Mesodermal cell (in vitro differentiated cells): ENCODE measurements at regions not wholly inside any gene's neighbourhood (a gene's known extent, or its start where the extent isn't known, plus 50 kb on each side); places are given as distances from the start of the nearest gene placed in this dataset.
"Not testable (repeated sequence)": the region's sequence is repeated elsewhere in the genome, so short reads cannot be mapped to it uniquely, and the experiment has no call there.

ENCODE experiments used
- H3K27ac ChIP-seq: 2 replicates; pipeline ENCODE4 v1.7.0; 2013; ENCODE audit warnings: mild to moderate bottlenecking, low read depth, low read length, moderate library complexity; ENCODE audit not compliant: severe bottlenecking
- H3K36me3 ChIP-seq: 2 replicates; pipeline ENCODE4 v1.7.1; 2013; ENCODE audit warnings: mild to moderate bottlenecking, low read length, moderate library complexity; ENCODE audit not compliant: control insufficient read depth, insufficient read depth
- H3K4me1 ChIP-seq: one replicate; pipeline ENCODE4 v1.7.1; 2013; ENCODE audit warnings: mild to moderate bottlenecking, low read length; ENCODE audit not compliant: insufficient read depth, control insufficient read depth, poor library complexity, severe bottlenecking
- H3K4me3 ChIP-seq: 2 replicates; pipeline ENCODE4 v1.7.0; 2013; ENCODE audit warnings: low read length, control low read depth, mild to moderate bottlenecking; ENCODE audit not compliant: insufficient read depth, poor library complexity, severe bottlenecking; ENCODE audit errors: extremely low read depth
- H3K9me3 ChIP-seq: 2 replicates; pipeline ENCODE4 v1.7.1; 2013; ENCODE audit warnings: mild to moderate bottlenecking, low read length, moderate library complexity; ENCODE audit not compliant: control insufficient read depth
- WGBS, 2 experiments: methylation state at CpG; one replicate each; pipeline ENCODE4 v1.1.5; 2013; ENCODE audit warnings: missing lambda C conversion rate in 2 of 2; ENCODE audit not compliant: insufficient coverage in 2 of 2; 5-methylcytosine and 5-hydroxymethylcytosine counted together

- Histone ChIP-seq H3K4me1 (no peaks in the 10 kb centered on the region), H3K9me3 (no peaks in the 10 kb centered on the region), H3K27ac (no peak overlapping the region), H3K36me3 (no peaks in the 10 kb centered on the region), H3K4me3 (no peak overlapping the region)
- 53% methylated on average over 2 of the region's 2 CpGs; no CpG with 5 or more reads in 1 of the 2 experiments for WGBS, 2 experiments
Observed at GRCh38 chr7:68058014-68058413, 1061.4 kb downstream of the TYW1 start.

- H3K9me3 ChIP-seq = no peaks in the 10 kb centered on the region
- no peak overlapping the region for H3K4me3 ChIP-seq
- H3K36me3 ChIP-seq = no peaks in the 10 kb centered on the region
- H3K27ac ChIP-seq = no peak overlapping the region
- no peaks in the 10 kb centered on the region for H3K4me1 ChIP-seq
- WGBS, 2 experiments = 75 to 78% methylated on average over 4 of the region's 6 CpGs
Observed at GRCh38 chr7:68063171-68063570, 1066.5 kb downstream of the TYW1 start.

- 100% methylated on average over 2 to 3 of the region's 4 CpGs for WGBS, 2 experiments
Observed at GRCh38 chr7:68065581-68065980, 1068.9 kb downstream of the TYW1 start.

GRCh38 chr7:68067845-68068244, 1071.2 kb downstream of the TYW1 start:
- no peaks in the 10 kb centered on the region for H3K9me3 ChIP-seq
- WGBS, 2 experiments = no CpG with 5 or more reads among the region's 4 CpGs
- H3K27ac ChIP-seq = peak overlapping the region; percentile 6
- no peaks in the 10 kb centered on the region for H3K36me3 ChIP-seq
- H3K4me3 ChIP-seq = no peak overlapping the region
- no peaks in the 10 kb centered on the region for H3K4me1 ChIP-seq

More at GRCh38 chr7:68065581-68065980, 1068.9 kb downstream of the TYW1 start:
- Histone ChIP-seq H3K4me3 (no peak overlapping the region), H3K27ac (no peak overlapping the region), H3K9me3 (no peaks in the 10 kb centered on the region), H3K36me3 (no peaks in the 10 kb centered on the region), H3K4me1 (no peaks in the 10 kb centered on the region)

GRCh38 chr7:68070992-68071391, 1074.4 kb downstream of the TYW1 start:
- H3K27ac ChIP-seq = no peak overlapping the region
- H3K36me3 ChIP-seq = no peaks in the 10 kb centered on the region
- no peaks in the 10 kb centered on the region for H3K4me1 ChIP-seq
- 71 to 100% methylated on average over 2 to 3 of the region's 5 CpGs for WGBS, 2 experiments
- H3K9me3 ChIP-seq = no peaks in the 10 kb centered on the region
- H3K4me3 ChIP-seq = no peak overlapping the region

GRCh38 chr7:68073701-68074100, 1077.1 kb downstream of the TYW1 start:
- Histone ChIP-seq H3K27ac (no peak overlapping the region), H3K9me3 (no peaks in the 10 kb centered on the region), H3K4me3 (no peak overlapping the region), H3K36me3 (no peaks in the 10 kb centered on the region), H3K4me1 (no peaks in the 10 kb centered on the region)
- WGBS, 2 experiments = 82 to 91% methylated on average over 4 to 5 of the region's 5 CpGs

- 94 to 100% methylated on average over 2 of the region's 3 CpGs for WGBS, 2 experiments
- Histone ChIP-seq H3K4me1 (no peaks in the 10 kb centered on the region), H3K4me3 (no peak overlapping the region), H3K9me3 (no peaks in the 10 kb centered on the region), H3K27ac (no peak overlapping the region), H3K36me3 (no peaks in the 10 kb centered on the region)
Observed at GRCh38 chr7:68074242-68074641, 1077.6 kb downstream of the TYW1 start.

GRCh38 chr7:68078157-68078710, 1081.6 kb downstream of the TYW1 start:
- no peak overlapping the region for H3K4me3 ChIP-seq

GRCh38 chr7:68082066-68082960, 1085.7 kb downstream of the TYW1 start:
- H3K4me1 ChIP-seq, H3K27ac ChIP-seq, H3K9me3 ChIP-seq, H3K36me3 ChIP-seq, H3K4me3 ChIP-seq: not testable (repeated sequence)
- WGBS, 2 experiments = 90 to 92% methylated on average over 34 to 48 of the region's 54 CpGs

More at GRCh38 chr7:68078157-68078710, 1081.6 kb downstream of the TYW1 start:
- no peaks in the 10 kb centered on the region for H3K36me3 ChIP-seq
- WGBS, 2 experiments = 85 to 100% methylated on average over 1 to 4 of the region's 5 CpGs
- no peaks in the 10 kb centered on the region for H3K4me1 ChIP-seq
- no peak overlapping the region for H3K27ac ChIP-seq
- H3K9me3 ChIP-seq = peaks cover 3% of the 10 kb centered on the region

GRCh38 chr7:68082961-68083657, 1086.5 kb downstream of the TYW1 start:
- WGBS, 2 experiments = 89 to 93% methylated on average over 35 to 42 of the region's 44 CpGs
- H3K9me3 ChIP-seq, H3K4me3 ChIP-seq, H3K36me3 ChIP-seq, H3K4me1 ChIP-seq, H3K27ac ChIP-seq: not testable (repeated sequence)
